ENCODE measurements at regions not wholly inside any gene's neighbourhood (a gene's known extent, or its start where the extent isn't known, plus 50 kb on each side); places are given as distances from the start of the nearest gene placed in this dataset.
A peak's percentile ranks its signal among the peaks of the same experiment; 100 is the strongest.
"Not testable (repeated sequence)": the region's sequence is repeated elsewhere in the genome, so short reads cannot be mapped to it uniquely, and the experiment has no call there.

GRCh38 chr9:90702441-90702955 is 59.9 kb upstream of the DIRAS2 start:
- Histone ChIP-seq H3K4me2 (ENCODE audit: low read length) (no peak overlapping the region), H3K9ac (ENCODE audit: low read length) (no peak overlapping the region), H3K9me3 (ENCODE audit: low read length) (no peaks in the 10 kb centered on the region), H3K9me2 (replicated peaks; ENCODE audit: low read length) (no peaks in the 10 kb centered on the region), H4K20me1 (ENCODE audit: low read length) (no peaks in the 10 kb centered on the region), H3K4me1 (ENCODE audit: insufficient read depth, low read length) (no peaks in the 10 kb centered on the region), H3K27me3 (ENCODE audit: low read length) (peaks cover 14% of the 10 kb centered on the region), H3K36me3 (ENCODE audit: low read depth, low read length) (no peaks in the 10 kb centered on the region), H3K79me2 (ENCODE audit: low read length) (no peaks in the 10 kb centered on the region), H3F3A (ENCODE audit: low read length, unreplicated experiment) (no peaks in the 10 kb centered on the region), H3K4me3 (ENCODE audit: low read length) (no peak overlapping the region), H2AFZ (ENCODE audit: low read length) (no peak overlapping the region), H3K27ac (ENCODE audit: low read length) (no peak overlapping the region)
- TF ChIP-seq EZH2 (IDR thresholded peaks at IDR 0.05; ENCODE audit: low read length, unreplicated experiment) = no peak
- no peak for TF ChIP-seq CTCF (conservative IDR thresholded peaks at IDR 0.05; ENCODE audit: low read depth, low read length)
- intact Hi-C loops (cut with micrococcal nuclease) = no loop called here
- ATAC-seq (no peak), DNase-seq (no peak)
- no TSS peak for BruUV-seq (replicated peaks)
- ChIA-PET POLR2A (ENCODE audit: unreplicated experiment) (no interaction called here), CTCF (no interaction called here)

GRCh38 chr9:90698871-90699440 is 56.3 kb upstream of the DIRAS2 start:
- BruUV-seq (replicated peaks) = no TSS peak
- Histone ChIP-seq H3K36me3 (ENCODE audit: low read depth, low read length) (no peaks in the 10 kb centered on the region), H3K4me3 (ENCODE audit: low read length) (no peak overlapping the region), H3K27ac (ENCODE audit: low read length) (no peak overlapping the region), H3F3A (ENCODE audit: low read length, unreplicated experiment) (no peaks in the 10 kb centered on the region), H4K20me1 (ENCODE audit: low read length) (no peaks in the 10 kb centered on the region), H3K9ac (ENCODE audit: low read length) (no peak overlapping the region), H3K9me2 (replicated peaks; ENCODE audit: low read length) (no peaks in the 10 kb centered on the region), H3K27me3 (ENCODE audit: low read length) (peaks cover 11% of the 10 kb centered on the region), H3K9me3 (ENCODE audit: low read length) (no peaks in the 10 kb centered on the region), H3K4me1 (ENCODE audit: insufficient read depth, low read length) (no peaks in the 10 kb centered on the region), H2AFZ (ENCODE audit: low read length) (no peak overlapping the region), H3K4me2 (ENCODE audit: low read length) (no peak overlapping the region), H3K79me2 (ENCODE audit: low read length) (no peaks in the 10 kb centered on the region)
- intact Hi-C loops (cut with micrococcal nuclease) = no loop called here
- DNase-seq (peak; percentile 2), ATAC-seq (no peak)
- TF ChIP-seq CTCF (conservative IDR thresholded peaks at IDR 0.05; ENCODE audit: low read depth, low read length) = no peak
- no peak for TF ChIP-seq EZH2phosphoT487 (IDR thresholded peaks at IDR 0.05; ENCODE audit: borderline replicate concordance, low read length)
- no peak for TF ChIP-seq EZH2 (IDR thresholded peaks at IDR 0.05; ENCODE audit: low read length, unreplicated experiment)
- POLR2A ChIA-PET (ENCODE audit: unreplicated experiment) = no interaction called here
- CTCF ChIA-PET = no interaction called here

- CTCF ChIA-PET = no interaction called here
- H3F3A ChIP-seq (ENCODE audit: low read length, unreplicated experiment) = no peaks in the 10 kb centered on the region
- intact Hi-C loops (cut with micrococcal nuclease) = no loop called here
- no peaks in the 10 kb centered on the region for H3K4me1 ChIP-seq (ENCODE audit: insufficient read depth, low read length)
- no peak for DNase-seq
- H3K9me3 ChIP-seq (ENCODE audit: low read length) = no peaks in the 10 kb centered on the region
- H4K20me1 ChIP-seq (ENCODE audit: low read length) = no peaks in the 10 kb centered on the region
- ATAC-seq = no peak
- H3K4me3 ChIP-seq (ENCODE audit: low read length) = no peak overlapping the region
- no peak overlapping the region for H3K4me2 ChIP-seq (ENCODE audit: low read length)
- H3K9ac ChIP-seq (ENCODE audit: low read length) = no peak overlapping the region
- BruUV-seq (replicated peaks) = no TSS peak
- no peaks in the 10 kb centered on the region for H3K36me3 ChIP-seq (ENCODE audit: low read depth, low read length)
- H2AFZ ChIP-seq (ENCODE audit: low read length) = no peak overlapping the region
- peaks cover 10% of the 10 kb centered on the region for H3K27me3 ChIP-seq (ENCODE audit: low read length)
- POLR2A ChIA-PET (ENCODE audit: unreplicated experiment) = no interaction called here
- no peak overlapping the region for H3K27ac ChIP-seq (ENCODE audit: low read length)
- TF ChIP-seq EZH2 (IDR thresholded peaks at IDR 0.05; ENCODE audit: low read length, unreplicated experiment) = no peak
- TF ChIP-seq CTCF (conservative IDR thresholded peaks at IDR 0.05; ENCODE audit: low read depth, low read length) = no peak
- TF ChIP-seq EZH2phosphoT487 (IDR thresholded peaks at IDR 0.05; ENCODE audit: borderline replicate concordance, low read length) = no peak
- H3K79me2 ChIP-seq (ENCODE audit: low read length) = no peaks in the 10 kb centered on the region
- no peaks in the 10 kb centered on the region for H3K9me2 ChIP-seq (replicated peaks; ENCODE audit: low read length)
These were observed 55.2 kb upstream of the DIRAS2 start for GRCh38 chr9:90697808-90698207.

GRCh38 chr9:90694187-90694586 is 51.6 kb upstream of the DIRAS2 start:
- H3K9me3 ChIP-seq (ENCODE audit: low read length); ATAC-seq; H3K4me1 ChIP-seq (ENCODE audit: insufficient read depth, low read length); H3K9ac ChIP-seq (ENCODE audit: low read length); intact Hi-C loops (cut with micrococcal nuclease); H3F3A ChIP-seq (ENCODE audit: low read length, unreplicated experiment); H3K4me2 ChIP-seq (ENCODE audit: low read length); H3K4me3 ChIP-seq (ENCODE audit: low read length); POLR2A ChIA-PET (ENCODE audit: unreplicated experiment); H3K79me2 ChIP-seq (ENCODE audit: low read length); CTCF ChIA-PET; H4K20me1 ChIP-seq (ENCODE audit: low read length); H3K27ac ChIP-seq (ENCODE audit: low read length); H3K9me2 ChIP-seq (replicated peaks; ENCODE audit: low read length); DNase-seq; BruUV-seq (replicated peaks); H3K27me3 ChIP-seq (ENCODE audit: low read length); H3K36me3 ChIP-seq (ENCODE audit: low read depth, low read length); H2AFZ ChIP-seq (ENCODE audit: low read length): not testable (repeated sequence)

All from PC-3 (cell line).